GM19455 (cell line): ENCODE measurements at regions not wholly inside any gene's neighbourhood (a gene's known extent, or its start where the extent isn't known, plus 50 kb on each side); places are given as distances from the start of the nearest gene placed in this dataset.

Source experiments
- ATAC-seq: cut with Tn5 transposase; IDR thresholded peaks from one replicate; pipeline ENCODE4 v1.9.1; 2021; ENCODE audit not compliant: unreplicated experiment

DNA sequence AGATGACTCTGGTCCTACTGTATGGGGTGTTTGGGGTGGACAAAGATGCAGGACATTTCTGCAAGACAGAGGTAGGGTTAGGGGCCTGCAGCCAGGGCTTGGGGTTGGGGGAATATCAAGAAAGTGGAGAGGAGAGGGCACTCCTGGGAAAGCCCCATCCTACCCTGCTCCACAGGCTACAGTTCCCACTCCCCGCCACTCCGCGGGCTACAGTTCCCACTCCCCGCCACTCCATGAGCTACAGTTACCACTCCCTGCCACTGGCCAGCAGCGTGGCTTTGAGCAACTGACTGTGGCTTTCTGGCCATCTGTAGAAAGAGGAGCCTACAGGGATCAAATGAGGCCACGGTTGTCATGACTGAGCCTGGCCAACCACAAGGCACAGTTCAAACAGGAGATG, 93.8 kb upstream of the GRIK3 start:
- ATAC-seq = no peak

DNA sequence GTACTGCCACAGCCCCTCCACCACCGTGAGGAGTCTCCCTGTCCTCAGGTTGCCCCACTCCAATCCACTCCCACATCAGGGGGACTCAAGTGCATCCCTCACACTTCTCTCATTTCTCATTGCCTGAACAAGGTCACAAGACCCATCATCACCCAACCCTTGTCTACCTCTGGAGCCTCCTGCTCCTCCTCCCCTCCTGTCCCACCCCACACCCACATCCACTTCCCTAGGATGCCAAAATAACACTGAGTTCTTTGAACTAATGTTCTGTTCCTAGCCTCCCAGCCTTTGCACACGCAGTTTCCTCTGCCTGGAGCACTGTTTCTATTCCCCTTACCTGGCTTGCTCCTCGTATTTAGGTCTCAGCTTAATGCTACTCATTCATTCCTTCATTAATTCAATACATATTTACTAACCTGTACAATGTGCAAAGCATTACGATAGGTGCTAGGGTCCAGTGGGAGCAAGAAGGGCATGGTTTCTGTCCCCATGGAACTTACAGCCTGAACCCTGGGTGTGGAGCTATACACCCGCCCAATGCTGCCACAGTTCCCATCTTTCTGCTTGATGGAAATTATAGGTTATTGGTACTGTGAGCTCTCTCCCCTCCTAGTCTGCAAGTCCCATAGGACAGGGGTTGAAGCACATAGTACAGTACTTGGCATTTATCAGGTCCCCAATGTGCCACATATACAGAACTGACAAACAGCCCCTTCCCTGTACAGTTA, 96.1 kb upstream of the GRIK3 start:
- ATAC-seq = no peak

DNA sequence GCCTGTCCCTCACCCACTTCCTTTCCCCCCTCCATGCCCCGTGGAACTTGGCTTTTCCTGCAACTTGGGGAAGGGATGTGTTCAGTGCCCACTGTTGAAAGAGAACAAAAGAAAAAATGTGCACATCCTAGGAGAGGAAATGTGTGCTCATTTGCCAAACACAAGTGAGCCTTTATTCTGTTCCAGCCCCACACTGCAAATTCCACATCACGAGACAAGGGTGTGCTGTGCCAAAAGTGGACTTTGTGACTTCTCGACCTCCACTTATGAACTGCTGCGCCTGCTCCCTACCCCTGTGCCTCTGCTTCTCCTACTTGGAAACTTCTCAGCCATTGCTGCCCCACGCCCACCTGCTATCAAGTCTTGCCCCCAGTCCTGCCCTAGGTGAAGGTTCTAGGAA, 97.0 kb upstream of the GRIK3 start:
- ATAC-seq = no peak

GRCh38 chr1:37133276-37134145, 99.2 kb upstream of the GRIK3 start:
- ATAC-seq = no peak

- ATAC-seq = no peak
These were observed 100.3 kb upstream of the GRIK3 start for GRCh38 chr1:37134599-37134998.

GRCh38 chr1:37135032-37135431, 100.7 kb upstream of the GRIK3 start:
- ATAC-seq = no peak

GRCh38 chr1:37137014-37137413, 102.7 kb upstream of the GRIK3 start:
- ATAC-seq = no peak

DNA sequence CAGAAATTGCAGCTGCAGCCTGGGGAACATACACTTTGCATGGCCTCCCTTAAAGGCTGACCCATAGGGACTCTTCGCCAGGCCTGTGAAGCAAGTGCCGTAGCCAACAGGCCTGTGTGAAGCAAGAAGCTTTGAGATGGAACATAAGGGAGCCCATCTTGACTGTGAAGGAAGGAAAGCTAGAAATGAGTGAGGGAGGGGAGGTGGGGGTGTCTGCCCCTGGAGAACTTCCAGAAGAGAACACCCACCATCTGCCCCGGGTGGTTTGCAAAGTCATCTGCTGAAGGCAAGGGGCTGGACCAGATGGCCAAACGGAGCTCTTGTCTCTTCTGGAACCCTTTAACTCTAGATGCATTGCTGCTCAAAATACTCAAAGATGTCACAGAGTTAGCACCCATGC, 103.3 kb upstream of the GRIK3 start:
- no peak for ATAC-seq

- no peak for ATAC-seq
These were observed 109.5 kb upstream of the GRIK3 start for GRCh38 chr1:37143800-37144199.

- ATAC-seq = no peak
These were observed 111.8 kb upstream of the GRIK3 start for GRCh38 chr1:37146071-37146470.

DNA sequence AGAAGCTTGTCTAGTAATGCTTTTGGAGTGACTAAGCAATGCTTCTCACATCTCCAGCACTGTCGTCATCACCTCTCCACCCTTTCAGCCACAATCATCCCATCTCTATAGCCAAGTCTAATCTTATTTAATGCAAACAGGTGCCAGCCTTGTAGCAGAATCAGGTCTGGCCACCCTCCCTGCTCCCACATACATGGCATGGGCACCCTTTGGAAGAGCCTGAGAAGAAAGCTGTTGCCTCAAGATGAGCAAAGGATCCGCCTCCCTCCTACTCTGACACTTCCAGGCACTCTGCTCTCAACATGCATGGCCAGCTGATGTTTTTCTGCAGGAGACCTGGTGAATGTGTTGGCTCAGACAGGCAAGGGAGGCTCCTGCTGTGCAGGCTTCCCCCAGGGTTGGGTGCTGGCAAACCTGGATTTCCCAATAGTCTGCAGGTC, 113.1 kb upstream of the GRIK3 start:
- no peak for ATAC-seq

DNA sequence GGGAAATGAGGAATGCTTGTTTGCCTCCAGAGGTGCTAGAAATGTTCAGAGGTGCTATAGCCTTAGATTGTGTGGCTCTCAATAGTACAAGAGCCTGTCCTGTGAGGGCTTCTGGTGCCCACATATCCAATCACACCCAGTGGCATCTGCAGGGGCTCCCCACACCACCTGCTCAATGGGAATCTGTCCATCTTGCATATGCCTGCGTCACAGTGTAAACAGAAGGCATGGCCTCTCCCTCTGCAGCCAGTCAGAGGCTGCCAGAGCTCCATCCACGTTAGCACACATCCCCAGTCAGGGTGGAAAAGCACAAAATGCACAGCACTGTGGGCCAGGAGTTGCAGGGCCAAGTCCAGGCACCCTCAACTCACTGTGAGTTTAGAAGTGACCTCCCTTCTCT, 113.6 kb upstream of the GRIK3 start:
- no peak for ATAC-seq

DNA sequence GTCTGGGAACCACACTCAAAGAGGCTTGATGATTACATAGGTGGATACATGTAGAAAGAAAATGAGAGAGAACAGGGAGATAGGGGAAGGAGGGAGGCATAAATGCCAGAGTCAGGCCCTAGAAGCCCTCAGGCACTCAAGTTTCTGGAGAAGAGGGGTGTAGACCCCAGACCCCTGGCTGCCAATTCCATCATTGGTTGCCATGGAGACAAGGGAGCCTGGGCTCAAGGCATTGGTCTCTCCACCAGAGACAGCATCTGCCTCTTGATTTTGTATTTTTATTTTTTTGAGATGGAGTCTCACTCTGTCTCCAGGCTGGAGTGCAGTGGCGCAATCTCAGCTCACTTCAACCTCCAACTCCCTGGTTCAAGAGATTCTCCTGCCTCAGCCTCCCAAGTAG, 114.3 kb upstream of the GRIK3 start:
- no peak for ATAC-seq

DNA sequence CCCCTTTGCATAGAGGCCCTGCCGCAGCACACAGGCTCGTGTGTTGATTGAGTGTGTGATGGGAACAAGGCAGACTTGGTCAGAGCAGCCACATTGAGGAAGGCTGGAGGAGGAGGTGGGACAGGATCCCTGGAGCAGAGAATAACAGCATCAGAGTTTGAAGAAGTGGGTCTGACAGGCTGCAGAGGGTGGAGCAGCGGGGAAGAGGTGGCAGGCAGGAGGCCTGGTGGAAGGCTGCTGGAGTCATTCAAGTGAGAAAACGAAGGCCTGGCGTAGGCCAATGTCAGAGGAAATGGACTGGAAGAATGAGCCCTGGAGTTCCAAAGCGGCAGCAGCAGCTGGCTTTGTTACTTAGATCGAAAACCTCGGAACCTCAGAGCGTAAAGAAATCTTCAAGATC, 115.0 kb upstream of the GRIK3 start:
- no peak for ATAC-seq

- no peak for ATAC-seq
These were observed 116.7 kb upstream of the GRIK3 start for GRCh38 chr1:37150986-37151385.

DNA sequence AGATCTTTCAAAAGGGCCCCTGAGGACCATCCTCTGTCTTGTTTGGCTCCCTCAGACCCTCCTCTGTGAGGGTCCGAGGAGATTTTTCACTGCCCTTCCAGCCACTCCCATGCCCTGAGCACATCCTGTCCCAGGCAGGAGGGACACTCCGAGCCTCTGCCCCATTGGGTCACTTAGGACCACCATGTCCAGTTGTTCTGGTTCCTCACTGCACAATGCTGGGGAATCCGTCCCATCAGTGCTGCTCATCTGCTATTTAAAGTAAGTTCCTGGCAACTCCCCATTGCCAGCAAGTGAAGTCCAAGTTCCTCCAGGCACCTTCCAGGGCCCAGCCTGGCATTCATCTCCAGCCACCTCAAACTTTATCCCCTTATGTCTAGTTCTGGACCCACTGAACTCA, 117.5 kb upstream of the GRIK3 start:
- no peak for ATAC-seq

DNA sequence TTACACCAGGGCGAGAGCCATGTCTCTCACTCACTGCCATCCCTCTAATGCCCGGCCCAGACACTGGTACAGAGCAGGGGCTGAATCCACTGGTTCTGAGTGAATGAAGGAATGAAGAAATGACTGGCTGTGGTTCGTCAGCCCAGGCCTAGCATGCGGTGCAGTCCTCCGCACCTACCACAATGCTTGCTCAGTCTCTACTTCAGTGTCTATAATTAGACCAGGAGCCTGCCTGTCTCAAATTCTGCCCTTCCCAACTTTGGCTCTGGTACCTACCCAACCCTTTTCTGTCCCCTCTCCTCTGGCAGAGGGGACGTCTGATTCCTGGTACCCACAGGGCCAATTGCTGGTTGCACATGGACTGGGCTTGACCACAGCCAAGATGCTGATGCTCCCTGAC, 118.2 kb upstream of the GRIK3 start:
- no peak for ATAC-seq

DNA sequence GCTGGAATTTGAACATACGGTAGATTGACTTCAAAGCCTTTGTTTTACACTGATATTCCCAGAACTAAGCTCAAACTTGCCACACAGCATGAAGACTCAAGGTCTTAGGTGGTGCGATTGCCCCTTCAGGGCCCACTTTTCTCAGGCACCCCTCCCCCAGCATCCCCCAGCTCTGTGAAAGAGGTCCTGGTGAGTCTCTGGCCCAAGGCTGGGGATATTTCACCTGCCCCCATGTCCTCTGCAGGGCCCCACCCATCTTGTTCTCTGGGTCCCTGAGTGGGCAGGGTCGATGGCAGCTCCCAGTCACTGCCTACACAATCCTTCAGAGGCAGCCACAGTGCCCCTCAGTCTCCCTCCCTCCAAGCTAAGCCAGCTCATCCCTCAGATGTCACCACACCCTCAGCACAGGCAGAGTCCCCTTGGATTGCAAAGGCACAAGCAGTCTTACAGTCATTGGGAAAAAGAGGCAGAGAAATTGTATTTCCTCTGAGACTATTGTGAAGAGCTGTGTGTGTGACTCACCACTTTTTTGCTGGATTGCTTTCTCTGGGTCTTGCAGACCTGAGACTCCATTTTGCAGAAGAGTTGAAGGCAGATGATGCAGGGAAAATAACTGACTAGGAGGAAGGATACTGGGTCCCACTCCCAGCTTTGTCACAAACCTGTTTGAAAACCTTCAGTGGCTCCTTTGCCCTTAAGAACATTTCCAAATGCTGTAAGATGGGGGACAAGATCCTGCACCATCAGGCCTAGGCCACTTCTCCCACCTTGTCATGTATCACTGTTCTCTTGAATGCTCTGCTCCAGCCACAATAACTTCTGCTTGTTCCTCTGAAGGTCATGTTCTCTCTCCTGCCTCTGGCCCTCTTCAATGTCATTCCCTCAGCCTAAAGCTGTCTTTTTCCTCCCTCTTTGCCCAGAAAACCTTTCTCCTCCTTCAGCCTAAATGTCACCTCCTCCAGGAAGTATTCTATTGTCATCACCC, 119.1 kb upstream of the GRIK3 start:
- no peak for ATAC-seq

DNA sequence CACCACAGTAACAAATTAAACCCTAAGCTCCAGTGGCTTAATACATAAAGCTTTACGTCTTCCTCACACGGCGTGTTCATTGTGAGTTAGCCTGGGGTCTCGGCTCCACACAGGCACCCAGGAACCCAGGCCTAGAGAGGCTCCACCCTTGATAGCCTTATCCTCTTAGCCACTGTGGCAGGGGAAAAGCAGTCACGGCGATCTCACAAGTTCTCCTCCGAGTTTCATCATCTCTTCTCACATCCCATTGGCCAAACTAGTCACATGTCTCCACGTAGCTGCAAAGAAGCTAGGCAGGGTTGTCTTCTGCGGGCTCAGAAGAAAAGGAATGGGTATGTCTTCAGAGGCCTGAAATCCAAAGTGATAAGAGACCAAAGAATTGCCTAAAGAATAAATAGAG, 122.3 kb upstream of the GRIK3 start:
- ATAC-seq = no peak

GRCh38 chr1:37157634-37158033, 123.3 kb upstream of the GRIK3 start:
- ATAC-seq = no peak

- no peak for ATAC-seq
These were observed 123.9 kb upstream of the GRIK3 start for GRCh38 chr1:37158113-37158749.
